MM.1S (cell line): ENCODE measurements at regions not wholly inside any gene's neighbourhood (a gene's known extent, or its start where the extent isn't known, plus 50 kb on each side); places are given as distances from the start of the nearest gene placed in this dataset.
A peak's percentile ranks its signal among the peaks of the same experiment; 100 is the strongest.

ENCODE experiments used
- DNase-seq: peaks from one replicate; pipeline ENCODE4 v3.0.0-alpha.2; 2015
- H2AFZ ChIP-seq: fragments of 300-600 bp; sonication (generic); 2 replicates; pipeline ENCODE4 v1.6.0; 2016; ENCODE audit warnings: antibody characterized with exemption, low read length
- H3F3A ChIP-seq: fragments of 300-600 bp; sonication (generic); 2 replicates; pipeline ENCODE4 v1.6.1; 2016; ENCODE audit warnings: mild to moderate bottlenecking, antibody characterized with exemption, low read length, moderate library complexity, mixed read lengths; ENCODE audit not compliant: insufficient read depth
- H3K27ac ChIP-seq: fragments of 300-600 bp; sonication (generic); 2 replicates; pipeline ENCODE4 v1.5.1; 2016; ENCODE audit warnings: mild to moderate bottlenecking, low read length
- H3K27me3 ChIP-seq: fragments of 300-600 bp; sonication (generic); replicated peaks from 2 replicates; pipeline ENCODE4 v1.6.0; 2016; ENCODE audit warnings: low read length; ENCODE audit not compliant: insufficient read depth
- H3K36me3 ChIP-seq: fragments of 300-600 bp; sonication (generic); replicated peaks from 2 replicates; pipeline ENCODE4 v1.6.1; 2016; ENCODE audit warnings: mild to moderate bottlenecking, low read length, mixed read lengths; ENCODE audit not compliant: insufficient read depth
- H3K4me1 ChIP-seq: fragments of 300-600 bp; sonication (generic); 2 replicates; pipeline ENCODE4 v1.6.1; 2016; ENCODE audit warnings: low read length, mixed read lengths
- H3K4me2 ChIP-seq: fragments of 300-600 bp; sonication (generic); 2 replicates; pipeline ENCODE4 v1.6.0; 2016; ENCODE audit warnings: low read depth, low read length
- H3K4me3 ChIP-seq: fragments of 300-600 bp; sonication (generic); 2 replicates; pipeline ENCODE4 v1.5.1; 2016; ENCODE audit warnings: low read length, mixed read lengths
- H3K79me2 ChIP-seq: fragments of 300-600 bp; sonication (generic); 2 replicates; pipeline ENCODE4 v1.6.1; 2016; ENCODE audit warnings: mixed run types, low read length, mixed read lengths
- H3K9ac ChIP-seq: fragments of 300-600 bp; sonication (generic); 2 replicates; pipeline ENCODE4 v1.6.1; 2016; ENCODE audit warnings: low read length, mixed read lengths
- H3K9me2 ChIP-seq: fragments of 300-600 bp; sonication (generic); replicated peaks from 2 replicates; pipeline ENCODE4 v1.6.1; 2016; ENCODE audit warnings: mild to moderate bottlenecking, low read length, mixed read lengths; ENCODE audit not compliant: insufficient read depth
- H3K9me3 ChIP-seq: fragments of 300-600 bp; sonication (generic); replicated peaks from 2 replicates; pipeline ENCODE4 v1.6.1; 2016; ENCODE audit warnings: mild to moderate bottlenecking, low read length, mixed read lengths; ENCODE audit not compliant: insufficient read depth
- H4K20me1 ChIP-seq: fragments of 300-600 bp; sonication (generic); 2 replicates; pipeline ENCODE4 v1.6.1; 2016; ENCODE audit warnings: mild to moderate bottlenecking, low read length, moderate library complexity, mixed read lengths; ENCODE audit not compliant: insufficient read depth
- EZH2 ChIP-seq: fragments of 300-600 bp; sonication (generic); optimal IDR thresholded peaks from 2 replicates; pipeline ENCODE3; 2017; ENCODE audit warnings: low read depth, mild to moderate bottlenecking, antibody characterized with exemption, low read length, mixed read lengths
- EZH2phosphoT487 ChIP-seq: fragments of 300-600 bp; sonication (generic); IDR thresholded peaks from 2 replicates; pipeline ENCODE4 v1.6.1; 2018; ENCODE audit warnings: antibody characterized with exemption, low read length
- TF ChIP-seq, protein P1 (sequence below): fragments of 300-600 bp; sonication (generic); IDR thresholded peaks from 2 replicates; pipeline ENCODE4 v1.5.1; 2016; ENCODE audit warnings: antibody characterized with exemption, low read length, mixed read lengths

- Histone ChIP-seq H3K4me1 (peaks cover 4% of the 10 kb centered on the region; the same call in 1 of the 2 replicates), H3K79me2 (no peaks in the 10 kb centered on the region), H3K9me3 (no peaks in the 10 kb centered on the region), H2AFZ (no peak overlapping the region), H3F3A (no peaks in the 10 kb centered on the region), H4K20me1 (no peaks in the 10 kb centered on the region), H3K27ac (no peak overlapping the region), H3K9me2 (no peaks in the 10 kb centered on the region), H3K27me3 (no peaks in the 10 kb centered on the region), H3K36me3 (no peaks in the 10 kb centered on the region), H3K4me2 (peak overlapping the region; percentile 7; the same call in 1 of the 2 replicates), H3K9ac (no peak overlapping the region), H3K4me3 (no peak overlapping the region)
- TF ChIP-seq EZH2 (no peak), EZH2phosphoT487 (no peak)
- TF ChIP-seq, protein P1, sequence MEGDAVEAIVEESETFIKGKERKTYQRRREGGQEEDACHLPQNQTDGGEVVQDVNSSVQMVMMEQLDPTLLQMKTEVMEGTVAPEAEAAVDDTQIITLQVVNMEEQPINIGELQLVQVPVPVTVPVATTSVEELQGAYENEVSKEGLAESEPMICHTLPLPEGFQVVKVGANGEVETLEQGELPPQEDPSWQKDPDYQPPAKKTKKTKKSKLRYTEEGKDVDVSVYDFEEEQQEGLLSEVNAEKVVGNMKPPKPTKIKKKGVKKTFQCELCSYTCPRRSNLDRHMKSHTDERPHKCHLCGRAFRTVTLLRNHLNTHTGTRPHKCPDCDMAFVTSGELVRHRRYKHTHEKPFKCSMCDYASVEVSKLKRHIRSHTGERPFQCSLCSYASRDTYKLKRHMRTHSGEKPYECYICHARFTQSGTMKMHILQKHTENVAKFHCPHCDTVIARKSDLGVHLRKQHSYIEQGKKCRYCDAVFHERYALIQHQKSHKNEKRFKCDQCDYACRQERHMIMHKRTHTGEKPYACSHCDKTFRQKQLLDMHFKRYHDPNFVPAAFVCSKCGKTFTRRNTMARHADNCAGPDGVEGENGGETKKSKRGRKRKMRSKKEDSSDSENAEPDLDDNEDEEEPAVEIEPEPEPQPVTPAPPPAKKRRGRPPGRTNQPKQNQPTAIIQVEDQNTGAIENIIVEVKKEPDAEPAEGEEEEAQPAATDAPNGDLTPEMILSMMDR, result no peak
- peak; percentile 49 for DNase-seq
Measured at GRCh38 chr6:102402635-102403329, 1009.3 kb downstream of the GRIK2 start.

DNA sequence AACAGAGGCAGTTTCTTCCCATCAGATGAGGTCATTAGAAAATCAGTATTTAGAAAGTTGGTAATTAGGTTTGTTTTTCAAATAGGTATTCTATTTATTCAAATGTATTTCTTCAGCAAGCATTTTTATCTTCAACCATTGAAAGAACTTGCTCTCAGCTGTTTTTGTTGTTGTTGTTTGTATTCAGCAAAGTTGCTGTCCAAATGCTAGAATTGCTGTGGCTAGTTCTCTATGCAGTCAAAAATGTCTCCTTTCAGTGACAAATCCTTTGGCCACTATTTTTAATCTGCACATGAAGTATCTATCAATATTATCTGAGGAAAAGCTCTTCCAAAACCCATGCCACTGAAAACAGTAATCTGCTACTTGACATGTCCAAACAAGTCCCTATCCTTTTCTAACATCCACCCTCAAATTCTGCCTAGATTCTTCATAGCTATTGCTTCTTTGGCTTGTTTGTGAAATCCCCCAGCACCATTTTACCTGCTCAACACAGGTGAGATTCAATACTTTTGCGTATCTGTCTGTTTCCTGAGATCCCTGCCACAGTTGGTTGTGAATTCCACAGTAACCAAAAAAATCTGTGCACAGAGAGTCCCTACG is 1005.4 kb downstream of the GRIK2 start:
- no peak overlapping the region for H3K9ac ChIP-seq
- TF ChIP-seq, protein P1, result no peak

GRCh38 chr6:102390541-102390940 is 997.0 kb downstream of the GRIK2 start:
- Histone ChIP-seq H3K79me2 (no peaks in the 10 kb centered on the region), H4K20me1 (no peaks in the 10 kb centered on the region), H3K9ac (no peak overlapping the region), H3F3A (no peaks in the 10 kb centered on the region), H3K4me1 (no peaks in the 10 kb centered on the region), H2AFZ (no peak overlapping the region), H3K4me3 (no peak overlapping the region), H3K9me3 (no peaks in the 10 kb centered on the region; the same call in 1 of the 2 replicates), H3K4me2 (no peak overlapping the region), H3K9me2 (no peaks in the 10 kb centered on the region), H3K27ac (no peak overlapping the region), H3K27me3 (no peaks in the 10 kb centered on the region), H3K36me3 (no peaks in the 10 kb centered on the region)
- TF ChIP-seq EZH2phosphoT487 (no peak), EZH2 (no peak)
- TF ChIP-seq, protein P1, result no peak
- no peak for DNase-seq

More for the DNA sequence above, 1005.4 kb downstream of the GRIK2 start:
- Histone ChIP-seq H3K36me3 (no peaks in the 10 kb centered on the region), H3K4me2 (no peak overlapping the region), H3K4me3 (no peak overlapping the region), H3K27me3 (no peaks in the 10 kb centered on the region), H3K27ac (no peak overlapping the region), H3K4me1 (peaks cover 4% of the 10 kb centered on the region; the same call in 1 of the 2 replicates), H3K9me3 (no peaks in the 10 kb centered on the region), H3K9me2 (no peaks in the 10 kb centered on the region), H4K20me1 (no peaks in the 10 kb centered on the region), H3K79me2 (no peaks in the 10 kb centered on the region), H2AFZ (no peak overlapping the region), H3F3A (no peaks in the 10 kb centered on the region)
- no peak for DNase-seq
